ENCODE measurements at regions not wholly inside any gene's neighbourhood (a gene's known extent, or its start where the extent isn't known, plus 50 kb on each side); places are given as distances from the start of the nearest gene placed in this dataset.

DNA sequence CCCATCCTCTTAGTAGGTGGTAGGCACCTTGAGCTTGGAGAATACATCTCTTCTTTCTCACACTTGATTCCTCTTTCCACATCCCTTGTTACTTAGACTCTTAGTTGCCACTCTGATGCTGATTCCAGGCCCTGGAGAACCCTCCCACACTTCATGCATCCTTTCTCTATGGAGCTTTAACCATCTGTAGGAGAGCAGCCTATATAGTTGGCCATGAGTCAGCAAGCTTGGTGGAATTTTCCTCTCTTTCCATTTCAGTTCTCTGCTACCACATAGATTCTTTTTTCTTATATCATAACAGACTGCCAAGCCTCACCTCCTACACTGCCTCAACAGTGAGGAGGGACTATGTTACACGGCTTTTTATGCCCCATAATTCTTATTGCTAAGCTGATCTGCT, 851.6 kb upstream of the CDH2 start:
- H4K8ac ChIP-seq (replicated peaks; ENCODE audit: insufficient read length, low read depth, low read length): no peak overlapping the region
- no peak overlapping the region for H2BK12ac ChIP-seq (ENCODE audit: insufficient read length, low read depth, low read length)
- no peak overlapping the region for H2AFZ ChIP-seq (ENCODE audit: low read length)

More for the DNA sequence above, 851.6 kb upstream of the CDH2 start:
- H4K5ac ChIP-seq (ENCODE audit: insufficient read length, low read depth, low read length): no peak overlapping the region
- no peak overlapping the region for H4K91ac ChIP-seq (ENCODE audit: insufficient read length, low read depth, low read length)
- no peak for DNase-seq
- no peaks in the 10 kb centered on the region for H3K79me1 ChIP-seq (ENCODE audit: insufficient read depth, low read depth, low read length, poor library complexity, severe bottlenecking)
- H3K18ac ChIP-seq (ENCODE audit: insufficient read length, low read depth, low read length): no peak overlapping the region
- Mint-ChIP-seq H3K27me3 (ENCODE audit: low read depth) (no peaks in the 10 kb centered on the region), H3K27ac (no peak overlapping the region; a peak in 1 of 7 replicates), H3K9me3 (no peaks in the 10 kb centered on the region), H3K36me3 (ENCODE audit: insufficient read depth in 1 of 3, low read depth in 3 of 3) (no peaks in the 10 kb centered on the region), H3K4me1 (no peaks in the 10 kb centered on the region), H3K4me3 (no peak overlapping the region)
- no peaks in the 10 kb centered on the region for H3K79me2 ChIP-seq (ENCODE audit: insufficient read depth, low read length)
- TF ChIP-seq, protein P1, sequence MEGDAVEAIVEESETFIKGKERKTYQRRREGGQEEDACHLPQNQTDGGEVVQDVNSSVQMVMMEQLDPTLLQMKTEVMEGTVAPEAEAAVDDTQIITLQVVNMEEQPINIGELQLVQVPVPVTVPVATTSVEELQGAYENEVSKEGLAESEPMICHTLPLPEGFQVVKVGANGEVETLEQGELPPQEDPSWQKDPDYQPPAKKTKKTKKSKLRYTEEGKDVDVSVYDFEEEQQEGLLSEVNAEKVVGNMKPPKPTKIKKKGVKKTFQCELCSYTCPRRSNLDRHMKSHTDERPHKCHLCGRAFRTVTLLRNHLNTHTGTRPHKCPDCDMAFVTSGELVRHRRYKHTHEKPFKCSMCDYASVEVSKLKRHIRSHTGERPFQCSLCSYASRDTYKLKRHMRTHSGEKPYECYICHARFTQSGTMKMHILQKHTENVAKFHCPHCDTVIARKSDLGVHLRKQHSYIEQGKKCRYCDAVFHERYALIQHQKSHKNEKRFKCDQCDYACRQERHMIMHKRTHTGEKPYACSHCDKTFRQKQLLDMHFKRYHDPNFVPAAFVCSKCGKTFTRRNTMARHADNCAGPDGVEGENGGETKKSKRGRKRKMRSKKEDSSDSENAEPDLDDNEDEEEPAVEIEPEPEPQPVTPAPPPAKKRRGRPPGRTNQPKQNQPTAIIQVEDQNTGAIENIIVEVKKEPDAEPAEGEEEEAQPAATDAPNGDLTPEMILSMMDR (conservative IDR thresholded peaks at IDR 0.05): no peak
- H3K4me1 ChIP-seq (ENCODE audit: insufficient read depth, low read length): no peaks in the 10 kb centered on the region
- no peak overlapping the region for H3K56ac ChIP-seq (ENCODE audit: insufficient read length, low read depth, low read length)
- no CpG with 5 or more reads among the region's 1 CpG for WGBS (ENCODE audit: extremely low coverage, insufficient read length, low lambda C conversion rate)
- no peak overlapping the region for H3K23ac ChIP-seq (ENCODE audit: insufficient read length, low read depth, low read length)
- H3K4ac ChIP-seq (ENCODE audit: low read depth, low read length): no peak overlapping the region
- H3K4me2 ChIP-seq (ENCODE audit: insufficient read depth, insufficient read length, low read length): no peak overlapping the region
- no peak overlapping the region for H3K9ac ChIP-seq (ENCODE audit: extremely low read depth, insufficient read length, low read length)
- no peak overlapping the region for H3K14ac ChIP-seq (ENCODE audit: insufficient read depth, low read length)
- no peak overlapping the region for H2BK120ac ChIP-seq (ENCODE audit: low read depth, low read length, poor library complexity, severe bottlenecking)
- H3K9me3 ChIP-seq (ENCODE audit: control insufficient read depth, low read depth, low read length): no peaks in the 10 kb centered on the region
- H3T11ph ChIP-seq (ENCODE audit: low read length): no peak overlapping the region
- no peaks in the 10 kb centered on the region for H4K20me1 ChIP-seq (ENCODE audit: control insufficient read depth, insufficient read depth, insufficient read length)
- H3K23me2 ChIP-seq (ENCODE audit: insufficient read length, low read depth, low read length, poor library complexity, severe bottlenecking): no peaks in the 10 kb centered on the region
- H2AK5ac ChIP-seq (ENCODE audit: insufficient read length, low read length): no peak overlapping the region
- no peaks in the 10 kb centered on the region for H3K27me3 ChIP-seq (ENCODE audit: insufficient read depth, low read length)
- H2BK5ac ChIP-seq (ENCODE audit: insufficient read length, low read length): no peak overlapping the region
- no peak overlapping the region for H2BK15ac ChIP-seq (ENCODE audit: low read depth, low read length)
- no peak overlapping the region for H2BK20ac ChIP-seq (ENCODE audit: low read depth, low read length, poor library complexity, severe bottlenecking)
- no peak overlapping the region for H3K27ac ChIP-seq (ENCODE audit: insufficient read length, low read depth, low read length)
